Lower leg skin (tissue), 3 donors: ENCODE measurements at regions not wholly inside any gene's neighbourhood (a gene's known extent, or its start where the extent isn't known, plus 50 kb on each side); places are given as distances from the start of the nearest gene placed in this dataset.

Experiments used
- CTCF ChIP-seq, 3 donors: fragments of 450-650 bp; IDR thresholded peaks; one replicate each; pipeline ENCODE4 v1.5.1; 2016; ENCODE audit warnings: antibody characterized with exemption in 3 of 3, mild to moderate bottlenecking in 3 of 3, moderate library complexity in 2 of 3
- POLR2A ChIP-seq, 2 donors: fragments of 450-650 bp; IDR thresholded peaks; one replicate each; pipeline ENCODE4 v1.6.1; 2016 to 2017; ENCODE audit warnings: antibody characterized with exemption in 2 of 2, mild to moderate bottlenecking in 1 of 2, moderate library complexity in 1 of 2

- TF ChIP-seq POLR2A (IDR thresholded peaks at IDR 0.05) (no peak), CTCF (IDR thresholded peaks at IDR 0.05) (no peak)
Observed at GRCh38 chr6:2439632-2440031, 194.2 kb upstream of the GMDS start.
